ENCODE measurements at regions not wholly inside any gene's neighbourhood (a gene's known extent, or its start where the extent isn't known, plus 50 kb on each side); places are given as distances from the start of the nearest gene placed in this dataset.

GRCh38 chr7:53672681-53673080 lies 637.2 kb downstream of the POM121L12 start:
- no CpG with 5 or more reads among the region's 1 CpG for WGBS (ENCODE audit: insufficient coverage)
- no peak overlapping the region for H3K9ac ChIP-seq (ENCODE audit: insufficient read depth, low read length, poor library complexity, severe bottlenecking)
- H4K20me1 ChIP-seq (ENCODE audit: insufficient read depth, low read length), result no peaks in the 10 kb centered on the region
- H3K4me3 ChIP-seq (replicated peaks in 1 of 3; ENCODE audit: low read depth in 2 of 3, low read length in 3 of 3), result no peak overlapping the region
- Mint-ChIP-seq H3K4me1 (no peaks in the 10 kb centered on the region), H3K27ac (no peak overlapping the region), H3K36me3 (no peaks in the 10 kb centered on the region), H3K4me3 (no peak overlapping the region), H3K9me3 (peaks cover 2 to 11% (median 6%) of the 10 kb centered on the region in 7 donors), H3K27me3 (ENCODE audit: low read depth in 3 of 3) (no peaks in the 10 kb centered on the region)
- intact Hi-C loops (cut with micrococcal nuclease), result no loop called here
- H3K27ac ChIP-seq (ENCODE audit: low read depth in 1 of 2, low read length in 2 of 2), result no peak overlapping the region
- no peaks in the 10 kb centered on the region for H3K27me3 ChIP-seq (ENCODE audit: control insufficient read depth in 2 of 2, insufficient read depth in 2 of 2, low read length in 2 of 2)
- H2AFZ ChIP-seq (ENCODE audit: insufficient read depth, low read depth, low read length, poor library complexity, severe bottlenecking), result no peak overlapping the region
- no peak overlapping the region for H3K4me2 ChIP-seq (replicated peaks; ENCODE audit: extremely low read depth, low read length, poor library complexity, severe bottlenecking)
- no peaks in the 10 kb centered on the region for H3K4me1 ChIP-seq (ENCODE audit: control insufficient read depth in 1 of 2, insufficient read depth in 2 of 2, low read length in 2 of 2)
- peaks cover 11 to 13% of the 10 kb centered on the region in 2 donors for H3K9me3 ChIP-seq (replicated peaks in 1 of 2; ENCODE audit: control insufficient read depth in 1 of 2, insufficient read depth in 1 of 2, low read length in 2 of 2)
- DNase-seq, result no peak
- H3K36me3 ChIP-seq (replicated peaks in 1 of 2; ENCODE audit: control insufficient read depth in 1 of 2, insufficient read depth in 2 of 2, low read length in 2 of 2), result no peaks in the 10 kb centered on the region
- TF ChIP-seq CTCF (IDR thresholded peaks at IDR 0.05), result no peak
- H3K79me2 ChIP-seq (ENCODE audit: insufficient read depth, low read length), result no peaks in the 10 kb centered on the region

GRCh38 chr7:53675835-53676234 lies 640.4 kb downstream of the POM121L12 start:
- no peaks in the 10 kb centered on the region for H3K27me3 ChIP-seq (ENCODE audit: control insufficient read depth in 2 of 2, insufficient read depth in 2 of 2, low read length in 2 of 2)
- no peak overlapping the region for H3K4me2 ChIP-seq (replicated peaks; ENCODE audit: extremely low read depth, low read length, poor library complexity, severe bottlenecking)
- Mint-ChIP-seq H3K4me1 (no peaks in the 10 kb centered on the region), H3K9me3 (peaks cover 2 to 11% (median 7%) of the 10 kb centered on the region in 7 donors), H3K27me3 (ENCODE audit: low read depth in 3 of 3) (no peaks in the 10 kb centered on the region), H3K27ac (no peak overlapping the region), H3K36me3 (no peaks in the 10 kb centered on the region), H3K4me3 (no peak overlapping the region)
- H3K36me3 ChIP-seq (replicated peaks in 1 of 2; ENCODE audit: control insufficient read depth in 1 of 2, insufficient read depth in 2 of 2, low read length in 2 of 2), result no peaks in the 10 kb centered on the region
- H4K20me1 ChIP-seq (ENCODE audit: insufficient read depth, low read length), result no peaks in the 10 kb centered on the region
- H3K9me3 ChIP-seq (replicated peaks in 1 of 2; ENCODE audit: control insufficient read depth in 1 of 2, insufficient read depth in 1 of 2, low read length in 2 of 2), result peaks cover 10 to 13% of the 10 kb centered on the region in 2 donors
- no peaks in the 10 kb centered on the region for H3K4me1 ChIP-seq (ENCODE audit: control insufficient read depth in 1 of 2, insufficient read depth in 2 of 2, low read length in 2 of 2)
- H2AFZ ChIP-seq (ENCODE audit: insufficient read depth, low read depth, low read length, poor library complexity, severe bottlenecking), result no peak overlapping the region
- DNase-seq, result no peak
- H3K4me3 ChIP-seq (replicated peaks in 1 of 3; ENCODE audit: low read depth in 2 of 3, low read length in 3 of 3), result no peak overlapping the region
- H3K9ac ChIP-seq (ENCODE audit: insufficient read depth, low read length, poor library complexity, severe bottlenecking), result no peak overlapping the region
- intact Hi-C loops (cut with micrococcal nuclease), result no loop called here
- H3K27ac ChIP-seq (ENCODE audit: low read depth in 1 of 2, low read length in 2 of 2), result no peak overlapping the region
- no CpG with 5 or more reads among the region's 1 CpG for WGBS (ENCODE audit: insufficient coverage)
- no peaks in the 10 kb centered on the region for H3K79me2 ChIP-seq (ENCODE audit: insufficient read depth, low read length)
- TF ChIP-seq CTCF (IDR thresholded peaks at IDR 0.05), result no peak

All from CD14-positive monocyte (primary cell).